Kidney (tissue), 13 donors: ENCODE measurements at regions not wholly inside any gene's neighbourhood (a gene's known extent, or its start where the extent isn't known, plus 50 kb on each side); places are given as distances from the start of the nearest gene placed in this dataset.
A peak's percentile ranks its signal among the peaks of the same experiment; 100 is the strongest.

Experiments
- DNase-seq, 5 donors: peaks; one replicate each; pipeline ENCODE4 v3.0.0-alpha.2; 2013 to 2020
- FAIRE-seq: peaks from 2 replicates; lab custom pipeline; 2012; peaks lifted over from hg19 to GRCh38; lab: Jason Lieb, UNC
- H3K27ac ChIP-seq, 2 donors: one replicate each; pipeline ENCODE4 v1.7.0; 2013; ENCODE audit warnings: low read depth in 2 of 2, low read length in 2 of 2, inconsistent platforms in 1 of 2
- H3K27me3 ChIP-seq: one replicate; pipeline ENCODE4 v1.7.1; 2013; ENCODE audit warnings: low read length, inconsistent platforms; ENCODE audit not compliant: control insufficient read depth, insufficient read depth
- H3K36me3 ChIP-seq, 3 donors: one replicate each; pipeline versions ENCODE4 v1.7.0 to v1.7.1; 2013; ENCODE audit warnings: low read length in 3 of 3, control low read depth in 1 of 3, inconsistent platforms in 1 of 3; ENCODE audit not compliant: insufficient read depth in 3 of 3, control insufficient read depth in 2 of 3
- H3K4me1 ChIP-seq, 3 donors: one replicate each; pipeline versions ENCODE4 v1.7.0 to v1.7.1; 2013; ENCODE audit warnings: low read length in 3 of 3, inconsistent platforms in 1 of 3, low read depth in 1 of 3; ENCODE audit not compliant: control insufficient read depth in 2 of 3, insufficient read depth in 2 of 3
- H3K4me3 ChIP-seq, 3 donors: one replicate each; pipeline versions ENCODE4 v1.7.0 to v1.8.1; 2013; ENCODE audit warnings: low read length in 3 of 3, control low read depth in 1 of 3, inconsistent platforms in 1 of 3
- H3K9ac ChIP-seq, 3 donors: one replicate each; pipeline versions ENCODE4 v1.7.0 to v1.7.1; 2013; ENCODE audit warnings: low read length in 3 of 3, control low read depth in 1 of 3, inconsistent platforms in 1 of 3
- H3K9me3 ChIP-seq, 3 donors: one replicate each; pipeline versions ENCODE4 v1.7.0 to v1.7.1; 2013; ENCODE audit warnings: low read length in 3 of 3, control low read depth in 1 of 3, inconsistent platforms in 1 of 3; ENCODE audit not compliant: control insufficient read depth in 2 of 3, insufficient read depth in 1 of 3
- CTCF ChIP-seq: IDR thresholded peaks from 3 replicates; pipeline ENCODE4 v1.5.1; 2012; ENCODE audit warnings: mild to moderate bottlenecking, moderate library complexity, borderline replicate concordance; ENCODE audit not compliant: insufficient read depth; ENCODE audit errors: extremely low read depth
- intact Hi-C: fragments of 100-400 bp; cut with DNase I; formaldehyde crosslinking; loops from one replicate; pipeline ENCODE4 v1.11.1; 2022
- donor health status: control.
- donor health status: control.
- donor health status: control.
- donor health status: control.
- donor health status: control.
- donor health status: DM: yes; HTN: yes; CAD: no.
- donor health status: Normal renal cell carcinoma (clear cell type).

- no peaks in the 10 kb centered on the region for H3K9me3 ChIP-seq
- H3K9ac ChIP-seq = no peak overlapping the region
- H3K36me3 ChIP-seq = no peaks in the 10 kb centered on the region
- no peak overlapping the region for H3K4me3 ChIP-seq
- H3K27me3 ChIP-seq = no peaks in the 10 kb centered on the region
- TF ChIP-seq CTCF = no peak
- FAIRE-seq = no peak
- DNase-seq = peak in 1 of 5 donors; percentile 5
- intact Hi-C loops = no loop called here
- no peak overlapping the region for H3K27ac ChIP-seq
- H3K4me1 ChIP-seq = no peaks in the 10 kb centered on the region
Measured at GRCh38 chr3:94226078-94226477, 163.2 kb downstream of the NSUN3 start.

GRCh38 chr3:94232921-94233320 lies 170.1 kb downstream of the NSUN3 start:
- H3K4me3 ChIP-seq = no peak overlapping the region
- TF ChIP-seq CTCF = no peak
- no peaks in the 10 kb centered on the region for H3K4me1 ChIP-seq
- no peaks in the 10 kb centered on the region for H3K9me3 ChIP-seq
- no peaks in the 10 kb centered on the region for H3K27me3 ChIP-seq
- H3K36me3 ChIP-seq = no peaks in the 10 kb centered on the region
- no peak overlapping the region for H3K9ac ChIP-seq
- FAIRE-seq = no peak
- no peak overlapping the region for H3K27ac ChIP-seq
- intact Hi-C loops = no loop called here
- DNase-seq = no peak

GRCh38 chr3:94234177-94234788 lies 171.4 kb downstream of the NSUN3 start:
- H3K9ac ChIP-seq = no peak overlapping the region
- H3K9me3 ChIP-seq = no peaks in the 10 kb centered on the region
- DNase-seq (peak in 2 of 5 donors; percentile 39 to 57), FAIRE-seq (peak; percentile 3)
- TF ChIP-seq CTCF = peak; percentile 54
- no peak overlapping the region for H3K4me3 ChIP-seq
- no peak overlapping the region for H3K27ac ChIP-seq
- H3K4me1 ChIP-seq = no peaks in the 10 kb centered on the region
- H3K27me3 ChIP-seq = no peaks in the 10 kb centered on the region
- intact Hi-C loops = no loop called here
- no peaks in the 10 kb centered on the region for H3K36me3 ChIP-seq

- Histone ChIP-seq H3K9me3 (no peaks in the 10 kb centered on the region), H3K27ac (no peak overlapping the region), H3K36me3 (no peaks in the 10 kb centered on the region), H3K27me3 (no peaks in the 10 kb centered on the region), H3K9ac (no peak overlapping the region), H3K4me1 (no peaks in the 10 kb centered on the region), H3K4me3 (no peak overlapping the region)
- DNase-seq = no peak
- TF ChIP-seq CTCF = no peak
- FAIRE-seq = no peak
- intact Hi-C loops = no loop called here
Measured at GRCh38 chr3:94241986-94242385, 179.1 kb downstream of the NSUN3 start.
